CD14-positive monocyte (primary cell): ENCODE measurements at regions not wholly inside any gene's neighbourhood (a gene's known extent, or its start where the extent isn't known, plus 50 kb on each side); places are given as distances from the start of the nearest gene placed in this dataset.

Experiments
- DNase-seq, 3 donors: peaks; one replicate each; pipeline ENCODE4 v3.0.0-alpha.2; 2011 to 2022
- H2AFZ ChIP-seq: 2 replicates; pipeline ENCODE4 v1.6.0; 2012; ENCODE audit warnings: mild to moderate bottlenecking, low read depth, low read length, inconsistent platforms; ENCODE audit not compliant: insufficient read depth, poor library complexity, severe bottlenecking
- H3K27ac ChIP-seq, 2 donors: 1 replicate in 1 of 2; 2 replicates in 1 of 2; pipeline ENCODE4 v1.5.1; 2012 to 2013; ENCODE audit warnings: low read length in 2 of 2, control low read depth in 1 of 2, inconsistent platforms in 1 of 2, low read depth in 1 of 2, mild to moderate bottlenecking in 1 of 2
- H3K27me3 ChIP-seq, 2 donors: one replicate each; pipeline versions ENCODE4 v1.6.0 to v1.6.1; 2011 to 2013; ENCODE audit warnings: low read length in 2 of 2; ENCODE audit not compliant: control insufficient read depth in 2 of 2, insufficient read depth in 2 of 2
- H3K36me3 ChIP-seq, 2 donors: replicated peaks in 1 of 2; 1 replicate in 1 of 2; 2 replicates in 1 of 2; pipeline versions ENCODE4 v1.5.1 to v1.6.1; 2012 to 2013; ENCODE audit warnings: low read length in 2 of 2, control low read depth in 1 of 2, inconsistent platforms in 1 of 2, mild to moderate bottlenecking in 1 of 2; ENCODE audit not compliant: insufficient read depth in 2 of 2, control insufficient read depth in 1 of 2
- H3K4me1 ChIP-seq, 2 donors: 1 replicate in 1 of 2; 2 replicates in 1 of 2; pipeline versions ENCODE4 v1.5.1 to v1.6.1; 2012 to 2013; ENCODE audit warnings: low read length in 2 of 2, control low read depth in 1 of 2, inconsistent platforms in 1 of 2, mild to moderate bottlenecking in 1 of 2, moderate library complexity in 1 of 2; ENCODE audit not compliant: insufficient read depth in 2 of 2, control insufficient read depth in 1 of 2
- H3K4me2 ChIP-seq: replicated peaks from 2 replicates; pipeline ENCODE3; 2012; ENCODE audit warnings: low read length, moderate library complexity, mild to moderate bottlenecking; ENCODE audit not compliant: poor library complexity, severe bottlenecking; ENCODE audit errors: extremely low read depth
- H3K4me3 ChIP-seq, 3 experiments: fragments of 200-600 bp in 1 of 3; sonication (generic) in 1 of 3; replicated peaks in 1 of 3; 1 replicate in 2 of 3; 2 replicates in 1 of 3; pipeline ENCODE4 v1.5.1; 2011 to 2013; ENCODE audit warnings: low read length in 3 of 3, mild to moderate bottlenecking in 3 of 3, control low read depth in 2 of 3, low read depth in 2 of 3, inconsistent platforms in 1 of 3, moderate library complexity in 1 of 3
- H3K79me2 ChIP-seq: 2 replicates; pipeline ENCODE4 v1.6.0; 2012; ENCODE audit warnings: mild to moderate bottlenecking, control low read depth, inconsistent platforms, low read length, moderate library complexity; ENCODE audit not compliant: insufficient read depth
- H3K9ac ChIP-seq: 2 replicates; pipeline ENCODE4 v1.6.0; 2017; ENCODE audit warnings: low read length, mild to moderate bottlenecking; ENCODE audit not compliant: insufficient read depth, poor library complexity, severe bottlenecking
- H3K9me3 ChIP-seq, 2 donors: replicated peaks in 1 of 2; 1 replicate in 1 of 2; 2 replicates in 1 of 2; pipeline versions ENCODE4 v1.5.1 to v1.6.1; 2012 to 2013; ENCODE audit warnings: low read length in 2 of 2, control low read depth in 1 of 2; ENCODE audit not compliant: control insufficient read depth in 1 of 2, insufficient read depth in 1 of 2
- H4K20me1 ChIP-seq: 2 replicates; pipeline ENCODE4 v1.6.0; 2012; ENCODE audit warnings: mild to moderate bottlenecking, low read length, control low read depth, moderate library complexity; ENCODE audit not compliant: insufficient read depth
- H3K27ac Mint-ChIP-seq, 7 donors: one replicate each; pipeline ENCODE4 v1.8.0; 2020; ENCODE audit warnings: mild to moderate bottlenecking in 7 of 7, mixed read lengths in 7 of 7, moderate library complexity in 6 of 7, inconsistent platforms in 2 of 7
- H3K27me3 Mint-ChIP-seq, 3 donors: one replicate each; pipeline ENCODE4 v1.8.0; 2021 to 2022; ENCODE audit warnings: low read depth in 3 of 3, mild to moderate bottlenecking in 3 of 3, mixed read lengths in 3 of 3, moderate library complexity in 3 of 3, inconsistent platforms in 1 of 3
- H3K36me3 Mint-ChIP-seq, 2 donors: one replicate each; pipeline ENCODE4 v1.8.0; 2020; ENCODE audit warnings: mixed read lengths in 2 of 2, inconsistent platforms in 1 of 2, mild to moderate bottlenecking in 1 of 2
- H3K4me1 Mint-ChIP-seq: one replicate; pipeline ENCODE4 v1.8.0; 2020; ENCODE audit warnings: mild to moderate bottlenecking, mixed read lengths
- H3K4me3 Mint-ChIP-seq, 2 donors: one replicate each; pipeline ENCODE4 v1.8.0; 2020; ENCODE audit warnings: mild to moderate bottlenecking in 2 of 2, mixed read lengths in 2 of 2, moderate library complexity in 1 of 2
- H3K9me3 Mint-ChIP-seq, 7 donors: one replicate each; pipeline ENCODE4 v1.8.0; 2020 to 2022; ENCODE audit warnings: mixed read lengths in 7 of 7, mild to moderate bottlenecking in 6 of 7, moderate library complexity in 6 of 7, inconsistent platforms in 2 of 7
- CTCF ChIP-seq: fragments of 200-600 bp; IDR thresholded peaks from one replicate; pipeline ENCODE4 v1.8.0; 2022; ENCODE audit warnings: antibody characterized with exemption, mild to moderate bottlenecking
- WGBS: methylation state at CpG from one replicate; pipeline ENCODE4 v1.1.5; 2013; ENCODE audit warnings: missing lambda C conversion rate; ENCODE audit not compliant: insufficient coverage; 5-methylcytosine and 5-hydroxymethylcytosine counted together
- intact Hi-C, 2 donors: fragments of 100-400 bp; cut with micrococcal nuclease; formaldehyde crosslinking; loops; one replicate each; pipeline versions ENCODE4 v1.15.0 to v1.15.1; 2023

GRCh38 chr10:31207636-31208035, 111.4 kb upstream of the ZEB1 start:
- H3K4me3 ChIP-seq = no peak overlapping the region
- peaks cover 3% of the 10 kb centered on the region in 3 donors for H3K27me3 Mint-ChIP-seq

GRCh38 chr10:31209478-31209877, 109.5 kb upstream of the ZEB1 start:
- peaks cover 4 to 13% of the 10 kb centered on the region in 2 donors for H3K4me1 ChIP-seq
- no peaks in the 10 kb centered on the region for H3K36me3 Mint-ChIP-seq
- 57% methylated on average over 1 of the region's 7 CpGs for WGBS
- no peak overlapping the region for H3K27ac ChIP-seq
- no peaks in the 10 kb centered on the region for H3K36me3 ChIP-seq
- H2AFZ ChIP-seq = peak overlapping the region; percentile 34
- no peaks in the 10 kb centered on the region for H4K20me1 ChIP-seq
- H3K4me1 Mint-ChIP-seq = peaks cover 14% of the 10 kb centered on the region
- H3K27ac Mint-ChIP-seq = no peak overlapping the region
- peaks cover 3% of the 10 kb centered on the region in 3 donors for H3K27me3 Mint-ChIP-seq
- H3K4me3 ChIP-seq = no peak overlapping the region
- H3K79me2 ChIP-seq = no peaks in the 10 kb centered on the region
- no peak overlapping the region for H3K9ac ChIP-seq
- H3K4me3 Mint-ChIP-seq = peak overlapping the region in 1 of 2 donors; percentile 48
- no peak for DNase-seq
- intact Hi-C loops = no loop called here
- no peaks in the 10 kb centered on the region for H3K9me3 ChIP-seq
- H3K4me2 ChIP-seq = no peak overlapping the region
- H3K9me3 Mint-ChIP-seq = peaks cover 0 to 2% (median 0%) of the 10 kb centered on the region in 7 donors
- no peak for TF ChIP-seq CTCF
- no peaks in the 10 kb centered on the region for H3K27me3 ChIP-seq

More at GRCh38 chr10:31207636-31208035, 111.4 kb upstream of the ZEB1 start:
- DNase-seq = no peak
- Mint-ChIP-seq H3K36me3 (no peaks in the 10 kb centered on the region), H3K9me3 (peaks cover 0 to 2% (median 0%) of the 10 kb centered on the region in 7 donors), H3K4me1 (peaks cover 9% of the 10 kb centered on the region), H3K27ac (no peak overlapping the region), H3K4me3 (no peak overlapping the region)
- no peak for TF ChIP-seq CTCF
- WGBS = no CpG with 5 or more reads among the region's 4 CpGs
- H2AFZ ChIP-seq = no peak overlapping the region
- peaks cover 0 to 8% of the 10 kb centered on the region in 2 donors for H3K4me1 ChIP-seq
- no peak overlapping the region for H3K9ac ChIP-seq
- H3K36me3 ChIP-seq = no peaks in the 10 kb centered on the region
- no peak overlapping the region for H3K4me2 ChIP-seq
- no peaks in the 10 kb centered on the region for H3K9me3 ChIP-seq
- H3K27me3 ChIP-seq = no peaks in the 10 kb centered on the region
- intact Hi-C loops = no loop called here
- no peaks in the 10 kb centered on the region for H4K20me1 ChIP-seq
- H3K27ac ChIP-seq = no peak overlapping the region
- H3K79me2 ChIP-seq = no peaks in the 10 kb centered on the region
